Activated naive CD8-positive, alpha-beta T cell treated with anti-CD3 and anti-CD28 coated beads for 36 hours (primary cell): ENCODE measurements at regions not wholly inside any gene's neighbourhood (a gene's known extent, or its start where the extent isn't known, plus 50 kb on each side); places are given as distances from the start of the nearest gene placed in this dataset.

Experiments used
- DNase-seq: peaks from one replicate; pipeline ENCODE4 v3.0.0; 2021
- H3K27ac Mint-ChIP-seq: one replicate; pipeline ENCODE4 v1.8.0; 2022; ENCODE audit warnings: mild to moderate bottlenecking, moderate library complexity, mixed read lengths
- H3K27me3 Mint-ChIP-seq: one replicate; pipeline ENCODE4 v1.8.0; 2022; ENCODE audit warnings: mild to moderate bottlenecking, mixed read lengths
- H3K36me3 Mint-ChIP-seq: one replicate; pipeline ENCODE4 v1.8.0; 2021; ENCODE audit warnings: mild to moderate bottlenecking, mixed read lengths
- H3K4me1 Mint-ChIP-seq: one replicate; pipeline ENCODE4 v1.8.0; 2021; ENCODE audit warnings: mixed read lengths
- H3K4me3 Mint-ChIP-seq: one replicate; pipeline ENCODE4 v1.8.0; 2022; ENCODE audit warnings: mild to moderate bottlenecking, moderate library complexity, mixed read lengths
- H3K9me3 Mint-ChIP-seq: one replicate; pipeline ENCODE4 v1.8.0; 2022; ENCODE audit warnings: mixed read lengths

DNA sequence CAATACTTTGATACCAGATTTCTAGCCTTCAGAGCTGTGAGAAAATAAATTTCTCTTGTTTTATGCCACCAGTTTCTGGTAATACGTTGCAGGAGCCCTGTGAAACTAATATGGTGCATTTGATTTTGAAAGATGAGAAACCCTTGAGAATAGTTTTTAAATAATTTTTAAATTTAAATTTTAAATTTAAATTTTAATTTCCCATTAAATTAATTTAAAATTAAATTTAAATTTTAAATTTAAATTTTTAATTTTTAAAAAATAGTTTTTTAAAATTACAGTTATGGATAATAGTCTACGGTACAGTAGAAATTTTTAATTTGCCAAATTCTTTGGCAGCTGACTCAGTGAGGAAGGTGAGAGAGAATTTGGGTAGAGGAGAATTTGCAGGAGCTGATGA is 68.6 kb upstream of the SLC24A3 start:
- Mint-ChIP-seq H3K27me3 (peaks cover 4% of the 10 kb centered on the region), H3K4me1 (no peaks in the 10 kb centered on the region), H3K27ac (no peak overlapping the region), H3K9me3 (no peaks in the 10 kb centered on the region), H3K36me3 (no peaks in the 10 kb centered on the region), H3K4me3 (no peak overlapping the region)
- DNase-seq, result no peak

DNA sequence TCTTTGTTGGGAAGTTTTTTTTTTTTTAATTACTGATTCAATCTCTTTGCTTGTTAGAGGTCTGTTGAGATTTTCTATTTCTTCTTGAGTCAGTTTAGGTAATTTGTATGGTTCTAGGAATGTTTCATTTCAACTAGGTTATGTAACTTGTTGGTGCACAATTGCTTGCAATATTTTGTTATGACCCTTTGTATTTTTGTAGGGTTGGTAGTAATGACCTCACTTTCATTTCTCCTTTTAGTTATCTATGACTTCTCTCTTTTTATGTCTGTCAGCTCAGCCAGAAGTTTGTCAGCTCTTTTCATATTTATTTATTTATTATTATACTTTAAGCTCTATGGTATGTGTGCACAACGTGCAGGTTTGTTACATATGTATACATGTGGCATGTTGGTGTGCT is 51.1 kb upstream of the SLC24A3 start:
- Mint-ChIP-seq H3K27ac (no peak overlapping the region), H3K4me3 (no peak overlapping the region), H3K27me3 (peaks cover 18% of the 10 kb centered on the region), H3K9me3 (peaks cover 10% of the 10 kb centered on the region), H3K36me3 (no peaks in the 10 kb centered on the region), H3K4me1 (no peaks in the 10 kb centered on the region)
- DNase-seq, result no peak
